ENCODE measurements at regions not wholly inside any gene's neighbourhood (a gene's known extent, or its start where the extent isn't known, plus 50 kb on each side); places are given as distances from the start of the nearest gene placed in this dataset.

GRCh38 chr1:229882621-229883020 is 184.4 kb upstream of the GALNT2 start:
- TF ChIP-seq, protein P1, sequence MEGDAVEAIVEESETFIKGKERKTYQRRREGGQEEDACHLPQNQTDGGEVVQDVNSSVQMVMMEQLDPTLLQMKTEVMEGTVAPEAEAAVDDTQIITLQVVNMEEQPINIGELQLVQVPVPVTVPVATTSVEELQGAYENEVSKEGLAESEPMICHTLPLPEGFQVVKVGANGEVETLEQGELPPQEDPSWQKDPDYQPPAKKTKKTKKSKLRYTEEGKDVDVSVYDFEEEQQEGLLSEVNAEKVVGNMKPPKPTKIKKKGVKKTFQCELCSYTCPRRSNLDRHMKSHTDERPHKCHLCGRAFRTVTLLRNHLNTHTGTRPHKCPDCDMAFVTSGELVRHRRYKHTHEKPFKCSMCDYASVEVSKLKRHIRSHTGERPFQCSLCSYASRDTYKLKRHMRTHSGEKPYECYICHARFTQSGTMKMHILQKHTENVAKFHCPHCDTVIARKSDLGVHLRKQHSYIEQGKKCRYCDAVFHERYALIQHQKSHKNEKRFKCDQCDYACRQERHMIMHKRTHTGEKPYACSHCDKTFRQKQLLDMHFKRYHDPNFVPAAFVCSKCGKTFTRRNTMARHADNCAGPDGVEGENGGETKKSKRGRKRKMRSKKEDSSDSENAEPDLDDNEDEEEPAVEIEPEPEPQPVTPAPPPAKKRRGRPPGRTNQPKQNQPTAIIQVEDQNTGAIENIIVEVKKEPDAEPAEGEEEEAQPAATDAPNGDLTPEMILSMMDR (IDR thresholded peaks at IDR 0.05) = no peak
- no peak for TF ChIP-seq POLR2A (IDR thresholded peaks at IDR 0.05)
- TF ChIP-seq EP300 (IDR thresholded peaks at IDR 0.05; ENCODE audit: low read depth) = no peak
